Panc1 (cell line): ENCODE measurements at regions not wholly inside any gene's neighbourhood (a gene's known extent, or its start where the extent isn't known, plus 50 kb on each side); places are given as distances from the start of the nearest gene placed in this dataset.

ENCODE experiments used
- POLR2AphosphoS5 ChIP-seq: IDR thresholded peaks from 2 replicates; pipeline ENCODE4 v1.6.1; 2012; ENCODE audit warnings: mild to moderate bottlenecking, low read depth, low read length, moderate library complexity
- TF ChIP-seq, protein P1 (sequence below): fragments of 450-650 bp; IDR thresholded peaks from 2 replicates; pipeline ENCODE4 v1.5.1; 2017; ENCODE audit warnings: mild to moderate bottlenecking

DNA sequence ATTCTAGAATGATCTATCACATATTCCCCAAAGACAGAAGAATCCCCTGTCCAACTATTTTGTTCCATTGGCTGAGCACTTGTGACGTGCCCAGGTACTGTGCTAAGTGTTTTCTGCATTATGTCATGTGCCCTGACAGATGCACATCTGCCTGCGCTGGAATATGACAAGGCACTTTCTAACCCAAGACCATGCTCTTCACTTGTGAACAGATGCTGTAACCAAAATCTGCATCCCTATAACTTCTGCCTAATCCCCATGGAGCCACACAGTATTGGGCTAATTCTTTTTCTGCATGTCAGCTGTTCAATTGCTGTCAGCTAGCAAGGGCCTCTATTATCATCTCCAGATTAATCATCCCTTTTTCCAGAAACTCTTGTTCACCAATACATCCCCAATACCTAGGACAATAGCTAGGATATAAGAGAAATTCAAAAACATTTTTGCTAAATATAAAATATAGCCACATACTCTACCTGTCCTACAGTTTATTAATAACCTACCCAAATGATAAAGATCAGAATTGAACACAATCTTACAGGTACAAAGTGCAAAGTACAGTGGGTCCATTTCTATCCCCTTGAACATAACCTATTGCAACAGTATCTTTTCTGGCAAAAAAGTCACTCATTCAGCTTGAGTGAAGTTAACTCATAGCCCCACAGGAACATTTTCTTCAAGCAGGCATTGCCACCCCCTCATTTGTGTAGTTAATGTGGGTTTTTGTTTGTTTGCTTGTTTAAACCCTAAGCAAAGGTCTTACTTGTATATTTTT lies 109.4 kb upstream of the LRRN1 start:
- TF ChIP-seq, protein P1, sequence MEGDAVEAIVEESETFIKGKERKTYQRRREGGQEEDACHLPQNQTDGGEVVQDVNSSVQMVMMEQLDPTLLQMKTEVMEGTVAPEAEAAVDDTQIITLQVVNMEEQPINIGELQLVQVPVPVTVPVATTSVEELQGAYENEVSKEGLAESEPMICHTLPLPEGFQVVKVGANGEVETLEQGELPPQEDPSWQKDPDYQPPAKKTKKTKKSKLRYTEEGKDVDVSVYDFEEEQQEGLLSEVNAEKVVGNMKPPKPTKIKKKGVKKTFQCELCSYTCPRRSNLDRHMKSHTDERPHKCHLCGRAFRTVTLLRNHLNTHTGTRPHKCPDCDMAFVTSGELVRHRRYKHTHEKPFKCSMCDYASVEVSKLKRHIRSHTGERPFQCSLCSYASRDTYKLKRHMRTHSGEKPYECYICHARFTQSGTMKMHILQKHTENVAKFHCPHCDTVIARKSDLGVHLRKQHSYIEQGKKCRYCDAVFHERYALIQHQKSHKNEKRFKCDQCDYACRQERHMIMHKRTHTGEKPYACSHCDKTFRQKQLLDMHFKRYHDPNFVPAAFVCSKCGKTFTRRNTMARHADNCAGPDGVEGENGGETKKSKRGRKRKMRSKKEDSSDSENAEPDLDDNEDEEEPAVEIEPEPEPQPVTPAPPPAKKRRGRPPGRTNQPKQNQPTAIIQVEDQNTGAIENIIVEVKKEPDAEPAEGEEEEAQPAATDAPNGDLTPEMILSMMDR: no peak
- no peak for TF ChIP-seq POLR2AphosphoS5
